ENCODE measurements at regions not wholly inside any gene's neighbourhood (a gene's known extent, or its start where the extent isn't known, plus 50 kb on each side); places are given as distances from the start of the nearest gene placed in this dataset.

GRCh38 chr4:123193802-123194367 is 202.7 kb upstream of the SPRY1 start:
- no peak for TF ChIP-seq POLR2A (IDR thresholded peaks at IDR 0.05; ENCODE audit: low read depth, low read length)
- no peak for TF ChIP-seq TAF1 (IDR thresholded peaks at IDR 0.05; ENCODE audit: borderline replicate concordance, low read depth, low read length)
- TF ChIP-seq POLR2AphosphoS5 (IDR thresholded peaks at IDR 0.05; ENCODE audit: low read depth, low read length) = no peak
